PFSK-1 (cell line): ENCODE measurements at regions not wholly inside any gene's neighbourhood (a gene's known extent, or its start where the extent isn't known, plus 50 kb on each side); places are given as distances from the start of the nearest gene placed in this dataset.

Experiments
- FOXP2 ChIP-seq: optimal IDR thresholded peaks from 2 replicates; pipeline ENCODE3; 2011; ENCODE audit warnings: borderline replicate concordance, control low read depth, inconsistent platforms; ENCODE audit not compliant: insufficient read depth; ENCODE audit errors: extremely low read length, extremely low read depth
- POLR2AphosphoS5 ChIP-seq: IDR thresholded peaks from 2 replicates; pipeline ENCODE4 v1.6.1; 2012; ENCODE audit warnings: low read depth, mild to moderate bottlenecking, control low read depth, low read length, moderate library complexity
- REST ChIP-seq, 2 experiments: IDR thresholded peaks; 2 replicates each; pipeline versions ENCODE4 v1.6.1 to v1.8.0; 2011 to 2012; ENCODE audit warnings: low read depth in 2 of 2, low read length in 2 of 2, control low read depth in 1 of 2, inconsistent platforms in 1 of 2, mild to moderate bottlenecking in 1 of 2, moderate library complexity in 1 of 2; ENCODE audit not compliant: insufficient read depth in 1 of 2
- SIN3A ChIP-seq: IDR thresholded peaks from 2 replicates; pipeline ENCODE4 v1.6.1; 2012; ENCODE audit warnings: mild to moderate bottlenecking, low read length, moderate library complexity, borderline replicate concordance; ENCODE audit not compliant: insufficient read depth
- TAF1 ChIP-seq: IDR thresholded peaks from 2 replicates; pipeline ENCODE4 v1.6.1; 2012; ENCODE audit warnings: low read length, control low read depth, borderline replicate concordance; ENCODE audit not compliant: insufficient read depth

GRCh38 chr2:128621074-128621473, 302.4 kb upstream of the HS6ST1 start:
- TF ChIP-seq POLR2AphosphoS5 (no peak), REST (IDR thresholded peaks at IDR 0.05; ENCODE audit: insufficient read depth in 1 of 2, low read depth in 2 of 2, low read length in 2 of 2) (no peak), TAF1 (no peak), SIN3A (no peak), FOXP2 (no peak)
